OCI-LY1 (cell line): ENCODE measurements at regions not wholly inside any gene's neighbourhood (a gene's known extent, or its start where the extent isn't known, plus 50 kb on each side); places are given as distances from the start of the nearest gene placed in this dataset.
"Not testable (repeated sequence)": the region's sequence is repeated elsewhere in the genome, so short reads cannot be mapped to it uniquely, and the experiment has no call there.

ENCODE experiments used
- CTCF ChIP-seq: fragments of 200-600 bp; sonication (generic), shearing (Covaris generic); IDR thresholded peaks from 2 replicates; pipeline ENCODE4 v1.5.1; 2017; ENCODE audit warnings: mild to moderate bottlenecking, antibody characterized with exemption, low read length, moderate library complexity, mixed read lengths
- EZH2 ChIP-seq: fragments of 200-600 bp; sonication (generic), shearing (Covaris generic); IDR thresholded peaks from 2 replicates; pipeline ENCODE4 v1.8.0; 2017; ENCODE audit warnings: borderline replicate concordance, mixed run types, mild to moderate bottlenecking, antibody characterized with exemption, low read length, moderate library complexity, mixed read lengths

- not testable (repeated sequence) for TF ChIP-seq CTCF, EZH2
These were observed 190.0 kb downstream of the TFAP2B start for GRCh38 chr6:51008693-51009092.
